ENCODE measurements at regions not wholly inside any gene's neighbourhood (a gene's known extent, or its start where the extent isn't known, plus 50 kb on each side); places are given as distances from the start of the nearest gene placed in this dataset.
"Not testable (repeated sequence)": the region's sequence is repeated elsewhere in the genome, so short reads cannot be mapped to it uniquely, and the experiment has no call there.

GRCh38 chrX:115702982-115703381 is 142.0 kb downstream of the PLS3 start:
- no peak for DNase-seq (ENCODE audit: low spot score)
- Histone ChIP-seq H3K27ac (no peak overlapping the region), H3K4me3 (no peak overlapping the region)
- TF ChIP-seq CTCF (IDR thresholded peaks at IDR 0.05) = no peak

- DNase-seq (ENCODE audit: low spot score) = no peak
- H3K27ac ChIP-seq = no peak overlapping the region
- H3K4me3 ChIP-seq = no peak overlapping the region
- TF ChIP-seq CTCF (IDR thresholded peaks at IDR 0.05) = no peak
Measured at GRCh38 chrX:115709039-115709438, 148.1 kb downstream of the PLS3 start.

- no peak overlapping the region for H3K4me3 ChIP-seq
- no peak overlapping the region for H3K27ac ChIP-seq
- TF ChIP-seq CTCF (IDR thresholded peaks at IDR 0.05) = no peak
- no peak for DNase-seq (ENCODE audit: low spot score)
Measured at GRCh38 chrX:115712484-115712883, 151.5 kb downstream of the PLS3 start.

- no peak for TF ChIP-seq CTCF (IDR thresholded peaks at IDR 0.05)
- H3K4me3 ChIP-seq = no peak overlapping the region
- DNase-seq (ENCODE audit: low spot score) = no peak
- H3K27ac ChIP-seq = no peak overlapping the region
Measured at GRCh38 chrX:115713460-115713859, 152.5 kb downstream of the PLS3 start.

- TF ChIP-seq CTCF (IDR thresholded peaks at IDR 0.05) = no peak
- no peak for DNase-seq (ENCODE audit: low spot score)
- no peak overlapping the region for H3K27ac ChIP-seq
- H3K4me3 ChIP-seq = no peak overlapping the region
Measured at GRCh38 chrX:115719171-115719570, 158.2 kb downstream of the PLS3 start.

- not testable (repeated sequence) for H3K4me3 ChIP-seq; DNase-seq (ENCODE audit: low spot score); H3K27ac ChIP-seq
Measured at GRCh38 chrX:115722724-115723433, 161.9 kb downstream of the PLS3 start.

- H3K4me3 ChIP-seq; DNase-seq (ENCODE audit: low spot score); H3K27ac ChIP-seq: not testable (repeated sequence)
Measured at GRCh38 chrX:115725370-115725769, 164.4 kb downstream of the PLS3 start.

GRCh38 chrX:115727792-115728732 is 167.1 kb downstream of the PLS3 start:
- H3K4me3 ChIP-seq = peak overlapping the region; percentile 50
- peak; percentile 85 for DNase-seq (ENCODE audit: low spot score)
- peak overlapping the region in 1 of 2 donors; percentile 47 for H3K27ac ChIP-seq

- not testable (repeated sequence) for DNase-seq (ENCODE audit: low spot score); H3K4me3 ChIP-seq; H3K27ac ChIP-seq
Measured at GRCh38 chrX:115732530-115732929, 171.6 kb downstream of the PLS3 start.

- Histone ChIP-seq H3K27ac (peak overlapping the region in 1 of 2 donors; percentile 84), H3K4me3 (peak overlapping the region; percentile 66)
- not testable (repeated sequence) for DNase-seq (ENCODE audit: low spot score)
Measured at GRCh38 chrX:115735269-115735668, 174.3 kb downstream of the PLS3 start.
